Stomach (tissue), 8 donors: ENCODE measurements at regions not wholly inside any gene's neighbourhood (a gene's known extent, or its start where the extent isn't known, plus 50 kb on each side); places are given as distances from the start of the nearest gene placed in this dataset.

Source experiments
- DNase-seq, 2 donors: peaks; one replicate each; pipeline versions ENCODE4 v3.0.0 to v3.0.0-alpha.2; 2013 to 2019
- H3K27ac ChIP-seq, 5 donors: fragments of 200-600 bp in 4 of 5; sonication (generic) in 4 of 5; one replicate each; pipeline ENCODE4 v1.5.1; 2013 to 2019; ENCODE audit warnings: mild to moderate bottlenecking in 1 of 5, moderate library complexity in 1 of 5
- H3K27me3 ChIP-seq, 3 donors: fragments of 200-600 bp; sonication (generic); one replicate each; pipeline ENCODE4 v1.5.1; 2017 to 2019; ENCODE audit warnings: mixed run types in 1 of 3
- H3K36me3 ChIP-seq, 4 donors: fragments of 200-600 bp; sonication (generic); 1 replicate in 3 of 4; 2 replicates in 1 of 4; pipeline ENCODE4 v1.5.1; 2016 to 2019
- H3K4me1 ChIP-seq, 4 donors: fragments of 200-600 bp; sonication (generic); one replicate each; pipeline ENCODE4 v1.5.1; 2016 to 2019
- H3K4me3 ChIP-seq, 4 donors: fragments of 200-600 bp; sonication (generic) in 3 of 4; one replicate each; pipeline ENCODE4 v1.5.1; 2016 to 2019; ENCODE audit warnings: mild to moderate bottlenecking in 1 of 4
- H3K9me3 ChIP-seq, 4 donors: fragments of 200-600 bp; sonication (generic); one replicate each; pipeline ENCODE4 v1.5.1; 2016 to 2019
- EP300 ChIP-seq: sonication (generic); formaldehyde crosslinking; IDR thresholded peaks from one replicate; pipeline ENCODE4 v1.6.1; 2017; ENCODE audit warnings: antibody characterized with exemption
- POLR2A ChIP-seq, 4 donors: fragments of 450-650 bp; IDR thresholded peaks; one replicate each; pipeline ENCODE4 v1.6.1; 2016; ENCODE audit warnings: antibody characterized with exemption in 4 of 4, control low read depth in 2 of 4, mild to moderate bottlenecking in 1 of 4, moderate library complexity in 1 of 4
- POLR2AphosphoS5 ChIP-seq, 3 donors: sonication (generic); formaldehyde crosslinking; IDR thresholded peaks; one replicate each; pipeline ENCODE4 v1.6.1; 2016; ENCODE audit warnings: antibody characterized with exemption in 3 of 3
- WGBS, 5 donors: extraction: QIAGEN DNeasy Blood & Tissue Kit in 3 of 5; methylation state at CpG; one replicate each; pipeline versions ENCODE4 v1.1.5 to v1.1.7; 2013 to 2018; 5-methylcytosine and 5-hydroxymethylcytosine counted together
- intact Hi-C: fragments of 100-400 bp; cut with DNase I; formaldehyde crosslinking; loops from one replicate; pipeline ENCODE4 v1.15.1; 2023; ENCODE audit warnings: low total_unique reads
- TF ChIP-seq, protein P1 (sequence below), 7 experiments: fragments of 450-650 bp in 4 of 7; fragments of 200-600 bp in 3 of 7; sonication (generic) in 3 of 7; IDR thresholded peaks; one replicate each; pipeline ENCODE4 v1.5.1; 2016 to 2019; ENCODE audit warnings: antibody characterized with exemption in 7 of 7, control low read depth in 2 of 7, mild to moderate bottlenecking in 1 of 7
- donor health status: healthy with polysubstance abuse.
- donor health status: Bipolar disorder and iron deficiency.
- donor health status: healthy.

DNA sequence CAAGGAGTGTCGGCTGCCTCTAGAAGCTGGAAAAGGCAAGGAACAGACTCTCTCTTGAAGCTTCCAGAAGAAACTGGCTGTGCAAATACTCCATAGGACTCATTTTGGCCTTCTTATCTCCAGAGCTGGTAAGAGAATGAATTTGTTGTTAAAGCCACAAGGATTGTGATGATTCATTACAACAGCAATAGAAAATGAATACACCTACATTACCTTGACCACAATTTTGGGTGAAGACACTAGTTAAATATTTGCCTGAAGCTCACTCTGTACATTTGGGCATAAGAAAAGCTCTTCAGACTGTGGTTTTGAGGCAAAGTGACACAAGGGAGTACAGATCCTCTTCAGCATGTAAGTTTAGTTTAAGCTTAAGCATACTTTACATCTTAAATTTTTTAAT lies 134.5 kb upstream of the TLL1 start:
- H3K27me3 ChIP-seq = no peaks in the 10 kb centered on the region
- H3K27ac ChIP-seq = no peak overlapping the region
- no peak for DNase-seq
- TF ChIP-seq EP300 (no peak), POLR2AphosphoS5 (IDR thresholded peaks at IDR 0.05) (no peak), POLR2A (IDR thresholded peaks at IDR 0.05) (no peak)
- TF ChIP-seq, protein P1, sequence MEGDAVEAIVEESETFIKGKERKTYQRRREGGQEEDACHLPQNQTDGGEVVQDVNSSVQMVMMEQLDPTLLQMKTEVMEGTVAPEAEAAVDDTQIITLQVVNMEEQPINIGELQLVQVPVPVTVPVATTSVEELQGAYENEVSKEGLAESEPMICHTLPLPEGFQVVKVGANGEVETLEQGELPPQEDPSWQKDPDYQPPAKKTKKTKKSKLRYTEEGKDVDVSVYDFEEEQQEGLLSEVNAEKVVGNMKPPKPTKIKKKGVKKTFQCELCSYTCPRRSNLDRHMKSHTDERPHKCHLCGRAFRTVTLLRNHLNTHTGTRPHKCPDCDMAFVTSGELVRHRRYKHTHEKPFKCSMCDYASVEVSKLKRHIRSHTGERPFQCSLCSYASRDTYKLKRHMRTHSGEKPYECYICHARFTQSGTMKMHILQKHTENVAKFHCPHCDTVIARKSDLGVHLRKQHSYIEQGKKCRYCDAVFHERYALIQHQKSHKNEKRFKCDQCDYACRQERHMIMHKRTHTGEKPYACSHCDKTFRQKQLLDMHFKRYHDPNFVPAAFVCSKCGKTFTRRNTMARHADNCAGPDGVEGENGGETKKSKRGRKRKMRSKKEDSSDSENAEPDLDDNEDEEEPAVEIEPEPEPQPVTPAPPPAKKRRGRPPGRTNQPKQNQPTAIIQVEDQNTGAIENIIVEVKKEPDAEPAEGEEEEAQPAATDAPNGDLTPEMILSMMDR (IDR thresholded peaks at IDR 0.05) = no peak
- H3K4me3 ChIP-seq = no peak overlapping the region
- intact Hi-C loops = no loop called here
- WGBS, 5 donors = 69 to 84% (median 77%) methylated on average over 1 of the region's 1 CpG
- H3K9me3 ChIP-seq = no peaks in the 10 kb centered on the region
- no peaks in the 10 kb centered on the region for H3K4me1 ChIP-seq
- no peaks in the 10 kb centered on the region for H3K36me3 ChIP-seq

DNA sequence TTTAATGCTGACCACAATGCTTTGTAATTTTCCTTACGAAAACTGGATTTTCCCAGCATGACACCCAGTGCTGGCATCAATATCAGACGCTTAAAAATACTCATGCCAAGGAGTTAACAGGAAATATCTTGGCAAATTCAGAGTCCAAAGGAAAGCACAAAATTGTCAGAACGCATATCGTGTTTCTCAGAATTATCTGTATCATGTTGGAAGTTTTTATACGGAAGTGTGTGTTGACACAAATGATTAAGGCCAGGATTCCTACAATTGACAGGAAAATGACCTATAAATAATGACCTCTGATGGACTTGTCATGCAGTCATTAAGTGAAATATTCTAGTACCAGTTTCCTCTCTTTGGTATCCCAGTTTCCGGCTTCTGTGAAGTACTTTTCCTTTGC lies 132.1 kb upstream of the TLL1 start:
- intact Hi-C loops = no loop called here
- Histone ChIP-seq H3K36me3 (no peaks in the 10 kb centered on the region), H3K4me1 (no peaks in the 10 kb centered on the region), H3K9me3 (no peaks in the 10 kb centered on the region), H3K27me3 (no peaks in the 10 kb centered on the region), H3K27ac (no peak overlapping the region), H3K4me3 (no peak overlapping the region)
- no peak for DNase-seq
- WGBS, 5 donors = 43 to 63% (median 58%) methylated on average over 6 of the region's 6 CpGs
- TF ChIP-seq EP300 (no peak), POLR2A (IDR thresholded peaks at IDR 0.05) (no peak), POLR2AphosphoS5 (IDR thresholded peaks at IDR 0.05) (no peak)
- TF ChIP-seq, protein P1 (IDR thresholded peaks at IDR 0.05) = no peak

DNA sequence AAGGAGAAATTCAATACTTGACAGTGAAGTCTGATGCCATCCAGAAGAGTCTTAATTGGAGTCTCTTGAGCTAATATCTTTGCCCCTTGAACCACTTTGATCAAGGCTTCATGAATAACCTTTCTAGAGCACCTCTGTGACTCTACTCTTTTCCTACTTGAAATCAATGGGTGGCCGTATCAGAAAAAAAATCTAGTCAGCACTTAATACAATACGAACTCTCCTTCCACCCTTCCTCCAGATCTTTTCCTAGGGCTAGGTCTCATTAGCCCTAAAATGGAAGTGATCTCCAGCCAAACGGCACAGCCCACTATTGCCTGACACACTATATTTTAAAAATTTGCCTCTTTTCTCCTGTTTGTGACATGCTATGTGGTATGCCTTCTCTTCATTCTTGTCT lies 129.6 kb upstream of the TLL1 start:
- WGBS, 5 donors = 89 to 96% (median 93%) methylated on average over 3 of the region's 3 CpGs
- Histone ChIP-seq H3K27ac (no peak overlapping the region), H3K36me3 (no peaks in the 10 kb centered on the region), H3K27me3 (no peaks in the 10 kb centered on the region), H3K9me3 (no peaks in the 10 kb centered on the region), H3K4me3 (no peak overlapping the region), H3K4me1 (no peaks in the 10 kb centered on the region)
- DNase-seq = no peak
- TF ChIP-seq POLR2AphosphoS5 (IDR thresholded peaks at IDR 0.05) (no peak), EP300 (no peak), POLR2A (IDR thresholded peaks at IDR 0.05) (no peak)
- TF ChIP-seq, protein P1 (IDR thresholded peaks at IDR 0.05) = no peak
- intact Hi-C loops = no loop called here

- no peaks in the 10 kb centered on the region for H3K36me3 ChIP-seq
- intact Hi-C loops = no loop called here
- WGBS, 5 donors = 88 to 96% (median 95%) methylated on average over 1 of the region's 1 CpG
- no peak overlapping the region for H3K4me3 ChIP-seq
- H3K27me3 ChIP-seq = no peaks in the 10 kb centered on the region
- DNase-seq = no peak
- H3K27ac ChIP-seq = no peak overlapping the region
- no peaks in the 10 kb centered on the region for H3K4me1 ChIP-seq
- H3K9me3 ChIP-seq = no peaks in the 10 kb centered on the region
- TF ChIP-seq POLR2AphosphoS5 (IDR thresholded peaks at IDR 0.05) = no peak
- TF ChIP-seq, protein P1 (IDR thresholded peaks at IDR 0.05) = no peak
- TF ChIP-seq POLR2A (IDR thresholded peaks at IDR 0.05) = no peak
- no peak for TF ChIP-seq EP300
Observed at GRCh38 chr4:165744370-165744769, 128.7 kb upstream of the TLL1 start.
